ENCODE measurements at regions not wholly inside any gene's neighbourhood (a gene's known extent, or its start where the extent isn't known, plus 50 kb on each side); places are given as distances from the start of the nearest gene placed in this dataset.

GRCh38 chr4:77309496-77309895 lies 152.5 kb downstream of the CCNG2 start:
- no TSS peak for BruUV-seq (replicated peaks)
- TF ChIP-seq EZH2 (IDR thresholded peaks at IDR 0.05; ENCODE audit: low read depth) (no peak), CTCF (conservative IDR thresholded peaks at IDR 0.05) (no peak)
- CTCF ChIA-PET: no interaction called here
- Histone ChIP-seq H3K27ac (no peak overlapping the region), H3K9me2 (ENCODE audit: insufficient read depth) (no peaks in the 10 kb centered on the region), H3K79me2 (ENCODE audit: low read depth) (no peaks in the 10 kb centered on the region), H3K9me3 (ENCODE audit: insufficient read depth, low read depth) (no peaks in the 10 kb centered on the region), H3F3A (ENCODE audit: insufficient read depth, low read depth) (no peaks in the 10 kb centered on the region), H3K4me2 (no peak overlapping the region), H3K27me3 (ENCODE audit: insufficient read depth, low read depth) (no peaks in the 10 kb centered on the region), H3K4me1 (replicated peaks; ENCODE audit: insufficient read depth) (no peaks in the 10 kb centered on the region), H3K4me3 (no peak overlapping the region), H4K20me1 (ENCODE audit: insufficient read depth) (no peaks in the 10 kb centered on the region), H3K36me3 (ENCODE audit: low read depth) (no peaks in the 10 kb centered on the region), H2AFZ (no peak overlapping the region)
- no peak for DNase-seq
- intact Hi-C loops (cut with micrococcal nuclease; ENCODE audit: unreplicated experiment): loop anchor here (1.0 to 5.0 kb wide), 3 partner anchors 67 to 797 kb away; no protein-coding TSS in a partner anchor
- POLR2A ChIA-PET (ENCODE audit: unreplicated experiment): no interaction called here

- Histone ChIP-seq H3K9me2 (ENCODE audit: insufficient read depth) (no peaks in the 10 kb centered on the region), H3K27ac (no peak overlapping the region), H3K4me1 (replicated peaks; ENCODE audit: insufficient read depth) (no peaks in the 10 kb centered on the region), H3K4me2 (no peak overlapping the region), H3K79me2 (ENCODE audit: low read depth) (no peaks in the 10 kb centered on the region), H3K36me3 (ENCODE audit: low read depth) (no peaks in the 10 kb centered on the region), H3K9me3 (ENCODE audit: insufficient read depth, low read depth) (no peaks in the 10 kb centered on the region), H3F3A (ENCODE audit: insufficient read depth, low read depth) (no peaks in the 10 kb centered on the region), H4K20me1 (ENCODE audit: insufficient read depth) (no peaks in the 10 kb centered on the region), H3K27me3 (ENCODE audit: insufficient read depth, low read depth) (no peaks in the 10 kb centered on the region), H2AFZ (no peak overlapping the region), H3K4me3 (no peak overlapping the region)
- no peak for DNase-seq
- POLR2A ChIA-PET (ENCODE audit: unreplicated experiment): no interaction called here
- no TSS peak for BruUV-seq (replicated peaks)
- CTCF ChIA-PET: no interaction called here
- no peak for TF ChIP-seq EZH2 (IDR thresholded peaks at IDR 0.05; ENCODE audit: low read depth)
- no peak for TF ChIP-seq CTCF (conservative IDR thresholded peaks at IDR 0.05)
- intact Hi-C loops (cut with micrococcal nuclease; ENCODE audit: unreplicated experiment): no loop called here
Observed at GRCh38 chr4:77310931-77311330, 153.9 kb downstream of the CCNG2 start.

- no peaks in the 10 kb centered on the region for H4K20me1 ChIP-seq (ENCODE audit: insufficient read depth)
- H3K4me1 ChIP-seq (replicated peaks; ENCODE audit: insufficient read depth): no peaks in the 10 kb centered on the region
- H3K4me2 ChIP-seq: no peak overlapping the region
- no peaks in the 10 kb centered on the region for H3F3A ChIP-seq (ENCODE audit: insufficient read depth, low read depth)
- DNase-seq: no peak
- no peak overlapping the region for H2AFZ ChIP-seq
- no peaks in the 10 kb centered on the region for H3K27me3 ChIP-seq (ENCODE audit: insufficient read depth, low read depth)
- no peaks in the 10 kb centered on the region for H3K79me2 ChIP-seq (ENCODE audit: low read depth)
- CTCF ChIA-PET: no interaction called here
- H3K27ac ChIP-seq: no peak overlapping the region
- BruUV-seq (replicated peaks): no TSS peak
- TF ChIP-seq EZH2 (IDR thresholded peaks at IDR 0.05; ENCODE audit: low read depth) (no peak), CTCF (conservative IDR thresholded peaks at IDR 0.05) (no peak)
- intact Hi-C loops (cut with micrococcal nuclease; ENCODE audit: unreplicated experiment): no loop called here
- H3K36me3 ChIP-seq (ENCODE audit: low read depth): no peaks in the 10 kb centered on the region
- no peaks in the 10 kb centered on the region for H3K9me2 ChIP-seq (ENCODE audit: insufficient read depth)
- H3K4me3 ChIP-seq: no peak overlapping the region
- no peaks in the 10 kb centered on the region for H3K9me3 ChIP-seq (ENCODE audit: insufficient read depth, low read depth)
- POLR2A ChIA-PET (ENCODE audit: unreplicated experiment): no interaction called here
Observed at GRCh38 chr4:77314697-77315096, 157.7 kb downstream of the CCNG2 start.

Data from PC-9 (cell line).